ENCODE measurements at regions not wholly inside any gene's neighbourhood (a gene's known extent, or its start where the extent isn't known, plus 50 kb on each side); places are given as distances from the start of the nearest gene placed in this dataset.

GRCh38 chr9:93786204-93786603 lies 169.0 kb downstream of the BARX1 start:
- TF ChIP-seq CTCF (conservative IDR thresholded peaks at IDR 0.05; ENCODE audit: low read depth, low read length) (no peak), EZH2 (IDR thresholded peaks at IDR 0.05; ENCODE audit: borderline replicate concordance, low read depth, low read length, poor library complexity, severe bottlenecking) (no peak)

Data from A673 (cell line).